DOHH2 (cell line): ENCODE measurements at regions not wholly inside any gene's neighbourhood (a gene's known extent, or its start where the extent isn't known, plus 50 kb on each side); places are given as distances from the start of the nearest gene placed in this dataset.

Source experiments
- EZH2phosphoT487 ChIP-seq: fragments of 200-600 bp; sonication (generic); IDR thresholded peaks from 2 replicates; pipeline ENCODE4 v1.6.1; 2017; ENCODE audit warnings: borderline replicate concordance, mild to moderate bottlenecking, antibody characterized with exemption, low read length, moderate library complexity, mixed read lengths
- TF ChIP-seq, protein P1 (sequence below): fragments of 200-600 bp; sonication (generic); IDR thresholded peaks from one replicate; pipeline ENCODE4 v1.5.1; 2014; ENCODE audit warnings: antibody characterized with exemption, mild to moderate bottlenecking, low read depth, low read length; ENCODE audit not compliant: poor library complexity, severe bottlenecking

DNA sequence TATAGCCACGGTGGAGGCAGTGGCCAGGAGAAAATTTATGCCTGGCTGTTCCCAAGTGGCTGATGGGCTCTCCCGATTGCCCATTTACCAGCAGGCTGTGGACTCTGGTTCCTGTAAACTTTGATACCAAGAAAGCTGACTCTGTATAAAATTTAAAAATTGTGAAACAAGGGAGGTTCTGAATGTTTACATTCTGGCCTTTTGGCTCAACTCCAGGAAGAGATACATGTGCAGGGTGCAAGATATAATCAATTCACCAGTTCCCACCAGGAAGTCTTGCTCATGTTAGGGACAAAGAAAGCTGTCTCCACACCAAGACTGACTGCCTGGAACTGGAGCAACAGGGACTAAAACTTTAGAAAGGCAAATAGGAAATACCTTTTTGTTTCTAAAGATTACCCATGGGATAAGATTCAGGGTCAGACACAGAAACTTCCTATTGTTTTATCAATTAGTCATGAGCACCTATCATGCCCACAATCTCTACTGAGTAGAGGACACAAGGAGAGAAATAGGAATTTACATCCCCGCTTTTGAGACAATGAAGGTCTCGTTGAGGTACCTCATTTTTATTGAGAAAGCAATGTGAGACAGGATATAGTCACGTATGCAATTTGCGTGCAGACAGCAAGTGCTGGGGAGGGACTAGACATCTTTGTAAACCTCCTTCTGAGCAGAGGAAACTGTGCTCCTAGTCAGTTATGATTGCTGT lies 123.5 kb downstream of the LIPG start:
- TF ChIP-seq EZH2phosphoT487 = no peak
- TF ChIP-seq, protein P1, sequence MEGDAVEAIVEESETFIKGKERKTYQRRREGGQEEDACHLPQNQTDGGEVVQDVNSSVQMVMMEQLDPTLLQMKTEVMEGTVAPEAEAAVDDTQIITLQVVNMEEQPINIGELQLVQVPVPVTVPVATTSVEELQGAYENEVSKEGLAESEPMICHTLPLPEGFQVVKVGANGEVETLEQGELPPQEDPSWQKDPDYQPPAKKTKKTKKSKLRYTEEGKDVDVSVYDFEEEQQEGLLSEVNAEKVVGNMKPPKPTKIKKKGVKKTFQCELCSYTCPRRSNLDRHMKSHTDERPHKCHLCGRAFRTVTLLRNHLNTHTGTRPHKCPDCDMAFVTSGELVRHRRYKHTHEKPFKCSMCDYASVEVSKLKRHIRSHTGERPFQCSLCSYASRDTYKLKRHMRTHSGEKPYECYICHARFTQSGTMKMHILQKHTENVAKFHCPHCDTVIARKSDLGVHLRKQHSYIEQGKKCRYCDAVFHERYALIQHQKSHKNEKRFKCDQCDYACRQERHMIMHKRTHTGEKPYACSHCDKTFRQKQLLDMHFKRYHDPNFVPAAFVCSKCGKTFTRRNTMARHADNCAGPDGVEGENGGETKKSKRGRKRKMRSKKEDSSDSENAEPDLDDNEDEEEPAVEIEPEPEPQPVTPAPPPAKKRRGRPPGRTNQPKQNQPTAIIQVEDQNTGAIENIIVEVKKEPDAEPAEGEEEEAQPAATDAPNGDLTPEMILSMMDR = no peak
